T-helper 22 cell (primary cell): ENCODE measurements at regions not wholly inside any gene's neighbourhood (a gene's known extent, or its start where the extent isn't known, plus 50 kb on each side); places are given as distances from the start of the nearest gene placed in this dataset.

Experiments used
- DNase-seq: peaks from one replicate; pipeline ENCODE4 v3.0.0-alpha.2; 2020; ENCODE audit warnings: low read depth

DNA sequence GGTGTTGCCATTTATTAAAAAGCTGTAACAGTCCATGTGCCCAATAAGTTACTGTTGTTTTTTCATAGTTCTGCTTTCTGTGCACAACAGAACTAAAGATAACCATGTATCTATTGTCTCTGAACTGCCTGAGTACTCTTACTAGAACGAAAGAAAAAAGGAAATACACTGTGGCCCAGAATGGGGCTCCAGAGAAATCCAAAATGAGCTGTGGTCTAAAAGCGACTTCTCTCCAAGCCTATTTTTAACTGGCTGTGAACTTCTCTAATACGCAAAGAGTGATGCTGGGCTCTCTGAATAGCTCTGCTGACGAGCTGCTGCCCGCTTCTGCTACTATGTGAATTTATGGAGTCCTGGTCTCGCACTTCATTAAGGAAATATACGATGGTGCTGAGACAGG, 56.2 kb upstream of the LPP start:
- no peak for DNase-seq

GRCh38 chr3:188099907-188100306, 54.0 kb upstream of the LPP start:
- no peak for DNase-seq

DNA sequence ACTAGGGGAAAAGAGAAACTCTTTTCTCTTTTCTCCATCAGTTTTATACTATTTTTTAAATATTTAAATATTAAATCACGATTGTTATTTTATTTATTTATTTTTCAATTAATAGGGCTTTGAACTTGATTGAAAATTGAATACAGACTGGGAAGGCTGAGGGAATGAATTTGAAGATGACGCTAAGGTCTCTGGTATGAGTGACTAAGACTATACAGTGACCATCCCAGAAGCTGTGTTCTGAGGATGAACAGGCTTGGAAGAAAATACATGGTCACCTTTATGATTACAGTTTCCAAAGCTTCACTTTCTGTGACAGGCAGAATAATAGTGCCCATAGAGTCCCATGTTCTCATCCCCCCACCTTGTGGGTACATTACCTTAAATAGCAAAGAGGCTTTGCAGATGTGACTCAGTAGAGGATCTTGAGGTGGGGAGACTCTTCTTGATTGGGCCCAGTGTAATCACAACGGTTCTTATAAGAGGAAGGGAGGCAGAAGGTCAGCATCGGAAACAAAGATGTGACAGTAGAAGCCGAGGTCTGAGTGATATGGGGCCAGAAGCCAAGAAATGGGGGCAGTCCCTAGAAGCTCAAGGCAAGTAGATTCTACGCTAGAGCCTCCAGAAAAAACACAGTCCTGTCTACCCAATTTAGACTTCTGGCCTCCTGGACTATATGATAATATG, 51.0 kb upstream of the LPP start:
- no peak for DNase-seq

- DNase-seq: no peak
Observed at GRCh38 chr3:188104050-188104449, 49.9 kb upstream of the LPP start.
